ENCODE measurements at regions not wholly inside any gene's neighbourhood (a gene's known extent, or its start where the extent isn't known, plus 50 kb on each side); places are given as distances from the start of the nearest gene placed in this dataset.

GRCh38 chr14:71475916-71476315 is 456.3 kb upstream of the RGS6 start:
- no peak for DNase-seq
- intact Hi-C loops (cut with DNase I) = no loop called here
- 82 to 86% methylated on average over 5 of the region's 5 CpGs for WGBS, 2 donors
- no peak overlapping the region for H3K4me3 ChIP-seq
- H3K9me3 ChIP-seq = no peaks in the 10 kb centered on the region
- no peak overlapping the region for H3K27ac ChIP-seq
- TF ChIP-seq POLR2A (IDR thresholded peaks at IDR 0.05) = no peak
- no peak for TF ChIP-seq CTCF (IDR thresholded peaks at IDR 0.05)
- no peaks in the 10 kb centered on the region for H3K36me3 ChIP-seq (replicated peaks in 1 of 2; ENCODE audit: insufficient read depth in 1 of 2, low read depth in 2 of 2)
- no peaks in the 10 kb centered on the region for H3K27me3 ChIP-seq
- H3K4me1 ChIP-seq = no peaks in the 10 kb centered on the region
- ATAC-seq = no peak

- Histone ChIP-seq H3K4me1 (no peaks in the 10 kb centered on the region), H3K27me3 (no peaks in the 10 kb centered on the region), H3K9me3 (no peaks in the 10 kb centered on the region), H3K4me3 (no peak overlapping the region), H3K36me3 (replicated peaks in 1 of 2; ENCODE audit: insufficient read depth in 1 of 2, low read depth in 2 of 2) (no peaks in the 10 kb centered on the region), H3K27ac (peak overlapping the region in 1 of 4 donors; percentile 44)
- intact Hi-C loops (cut with DNase I) = no loop called here
- 52 to 65% methylated on average over 4 of the region's 4 CpGs for WGBS, 2 donors
- DNase-seq (peak in 1 of 4 donors; percentile 33), ATAC-seq (no peak)
- TF ChIP-seq CTCF (IDR thresholded peaks at IDR 0.05) (no peak), POLR2A (IDR thresholded peaks at IDR 0.05) (peak in 1 of 3 donors; percentile 25)
These were observed 453.7 kb upstream of the RGS6 start for GRCh38 chr14:71478542-71478941.

- intact Hi-C loops (cut with DNase I) = no loop called here
- DNase-seq (no peak), ATAC-seq (no peak)
These were observed 451.1 kb upstream of the RGS6 start for GRCh38 chr14:71481021-71481654.

GRCh38 chr14:71482671-71483070 is 449.6 kb upstream of the RGS6 start:
- Histone ChIP-seq H3K27ac (no peak overlapping the region), H3K9me3 (no peaks in the 10 kb centered on the region), H3K4me3 (no peak overlapping the region), H3K4me1 (no peaks in the 10 kb centered on the region), H3K27me3 (no peaks in the 10 kb centered on the region), H3K36me3 (replicated peaks in 1 of 2; ENCODE audit: insufficient read depth in 1 of 2, low read depth in 2 of 2) (no peaks in the 10 kb centered on the region)
- no peak for DNase-seq
- 70 to 87% methylated on average over 2 of the region's 2 CpGs for WGBS, 2 donors
- no peak for ATAC-seq
- intact Hi-C loops (cut with DNase I) = no loop called here
- TF ChIP-seq CTCF (IDR thresholded peaks at IDR 0.05) (no peak), POLR2A (IDR thresholded peaks at IDR 0.05) (no peak)

More at GRCh38 chr14:71481021-71481654, 451.1 kb upstream of the RGS6 start:
- 86 to 92% methylated on average over 4 of the region's 4 CpGs for WGBS, 2 donors
- H3K4me3 ChIP-seq = no peak overlapping the region
- no peaks in the 10 kb centered on the region for H3K27me3 ChIP-seq
- no peak for TF ChIP-seq POLR2A (IDR thresholded peaks at IDR 0.05)
- TF ChIP-seq CTCF (IDR thresholded peaks at IDR 0.05) = no peak
- no peaks in the 10 kb centered on the region for H3K36me3 ChIP-seq (replicated peaks in 1 of 2; ENCODE audit: insufficient read depth in 1 of 2, low read depth in 2 of 2)
- H3K4me1 ChIP-seq = no peaks in the 10 kb centered on the region
- H3K27ac ChIP-seq = no peak overlapping the region
- no peaks in the 10 kb centered on the region for H3K9me3 ChIP-seq

- ATAC-seq (no peak), DNase-seq (no peak)
- WGBS, 2 donors = 90 to 91% methylated on average over 3 of the region's 3 CpGs
- Histone ChIP-seq H3K4me3 (no peak overlapping the region), H3K27me3 (no peaks in the 10 kb centered on the region), H3K4me1 (no peaks in the 10 kb centered on the region), H3K9me3 (no peaks in the 10 kb centered on the region), H3K27ac (no peak overlapping the region), H3K36me3 (replicated peaks in 1 of 2; ENCODE audit: insufficient read depth in 1 of 2, low read depth in 2 of 2) (no peaks in the 10 kb centered on the region)
- TF ChIP-seq POLR2A (IDR thresholded peaks at IDR 0.05) = no peak
- no peak for TF ChIP-seq CTCF (IDR thresholded peaks at IDR 0.05)
- intact Hi-C loops (cut with DNase I) = no loop called here
These were observed 449.1 kb upstream of the RGS6 start for GRCh38 chr14:71483154-71483553.

Measured in body of pancreas (tissue), 4 donors.